KMS-11 (cell line): ENCODE measurements at regions not wholly inside any gene's neighbourhood (a gene's known extent, or its start where the extent isn't known, plus 50 kb on each side); places are given as distances from the start of the nearest gene placed in this dataset.
A peak's percentile ranks its signal among the peaks of the same experiment; 100 is the strongest.

Experiments used
- H2AFZ ChIP-seq: fragments of 200-600 bp; sonication (generic); 2 replicates; pipeline ENCODE4 v1.6.1; 2016; ENCODE audit warnings: antibody characterized with exemption, mixed run types, low read depth
- H3K27ac ChIP-seq: fragments of 200-600 bp; sonication (generic); 2 replicates; pipeline ENCODE4 v1.6.1; 2016; ENCODE audit warnings: mild to moderate bottlenecking, mixed run types
- H3K27me3 ChIP-seq: fragments of 200-600 bp; sonication (generic); 2 replicates; pipeline ENCODE4 v1.6.1; 2017; ENCODE audit warnings: mild to moderate bottlenecking, low read depth, mixed run types, moderate library complexity; ENCODE audit not compliant: insufficient read depth
- H3K36me3 ChIP-seq: fragments of 200-600 bp; sonication (generic); 2 replicates; pipeline ENCODE4 v1.6.1; 2017; ENCODE audit warnings: mild to moderate bottlenecking, mixed run types; ENCODE audit not compliant: insufficient read depth
- H3K4me1 ChIP-seq: fragments of 200-600 bp; sonication (generic); 2 replicates; pipeline ENCODE4 v1.6.1; 2016; ENCODE audit warnings: mild to moderate bottlenecking, low read depth, mixed run types; ENCODE audit not compliant: poor library complexity, severe bottlenecking
- H3K4me2 ChIP-seq: fragments of 200-600 bp; sonication (generic); 2 replicates; pipeline ENCODE4 v1.7.0; 2016; ENCODE audit warnings: mild to moderate bottlenecking, mixed run types
- H3K4me3 ChIP-seq: fragments of 200-600 bp; sonication (generic); IDR thresholded peaks from 2 replicates; pipeline ENCODE4 v1.6.1; 2017; ENCODE audit warnings: low read depth, low read length, mixed read lengths; ENCODE audit not compliant: insufficient read depth
- H3K79me2 ChIP-seq: fragments of 200-600 bp; sonication (generic); 2 replicates; pipeline ENCODE4 v1.6.1; 2016; ENCODE audit warnings: low read depth, mixed run types; ENCODE audit not compliant: insufficient read depth
- H3K9ac ChIP-seq: fragments of 200-600 bp; sonication (generic); 2 replicates; pipeline ENCODE4 v1.6.1; 2016; ENCODE audit warnings: mild to moderate bottlenecking, mixed run types
- H4K20me1 ChIP-seq: fragments of 200-600 bp; sonication (generic); 2 replicates; pipeline ENCODE4 v1.6.1; 2016; ENCODE audit warnings: mild to moderate bottlenecking, mixed run types; ENCODE audit not compliant: insufficient read depth
- CTCF ChIP-seq: fragments of 200-600 bp; sonication (generic); conservative IDR thresholded peaks from 2 replicates; pipeline ENCODE4 v1.6.1; 2017; ENCODE audit warnings: low read depth, mild to moderate bottlenecking, antibody characterized with exemption, low read length, moderate library complexity, mixed read lengths

GRCh38 chr2:21331625-21332370, 208.0 kb downstream of the TDRD15 start:
- peaks cover 20% of the 10 kb centered on the region for H3K4me1 ChIP-seq
- no peaks in the 10 kb centered on the region for H3K27me3 ChIP-seq
- no peak overlapping the region for H3K27ac ChIP-seq
- no peak overlapping the region for H3K9ac ChIP-seq
- no peaks in the 10 kb centered on the region for H4K20me1 ChIP-seq
- H3K79me2 ChIP-seq = no peaks in the 10 kb centered on the region
- H3K4me2 ChIP-seq = 0 out of 2 replicates have a peak overlapping the region, but pooled peaks have one; percentile 31
- no peak overlapping the region for H2AFZ ChIP-seq
- no peak for TF ChIP-seq CTCF
- no peak overlapping the region for H3K4me3 ChIP-seq
- H3K36me3 ChIP-seq = no peaks in the 10 kb centered on the region

GRCh38 chr2:21332993-21333625, 209.3 kb downstream of the TDRD15 start:
- Histone ChIP-seq H4K20me1 (no peaks in the 10 kb centered on the region), H2AFZ (no peak overlapping the region), H3K9ac (no peak overlapping the region), H3K4me3 (no peak overlapping the region), H3K27ac (no peak overlapping the region), H3K36me3 (no peaks in the 10 kb centered on the region), H3K4me2 (no peak overlapping the region), H3K27me3 (no peaks in the 10 kb centered on the region), H3K4me1 (peaks cover 20% of the 10 kb centered on the region), H3K79me2 (no peaks in the 10 kb centered on the region)
- TF ChIP-seq CTCF = no peak

- Histone ChIP-seq H3K27ac (no peak overlapping the region), H3K9ac (no peak overlapping the region), H3K4me3 (no peak overlapping the region), H3K36me3 (no peaks in the 10 kb centered on the region), H2AFZ (no peak overlapping the region), H3K27me3 (no peaks in the 10 kb centered on the region), H4K20me1 (no peaks in the 10 kb centered on the region), H3K4me1 (peaks cover 20% of the 10 kb centered on the region), H3K79me2 (no peaks in the 10 kb centered on the region), H3K4me2 (no peak overlapping the region)
- TF ChIP-seq CTCF = no peak
Measured at GRCh38 chr2:21333684-21334083, 209.9 kb downstream of the TDRD15 start.

GRCh38 chr2:21346984-21347383, 223.2 kb downstream of the TDRD15 start:
- no peak for TF ChIP-seq CTCF
- Histone ChIP-seq H3K36me3 (no peaks in the 10 kb centered on the region), H3K9ac (no peak overlapping the region), H2AFZ (no peak overlapping the region), H3K4me2 (no peak overlapping the region), H4K20me1 (no peaks in the 10 kb centered on the region), H3K27me3 (no peaks in the 10 kb centered on the region), H3K27ac (no peak overlapping the region), H3K79me2 (no peaks in the 10 kb centered on the region), H3K4me1 (no peaks in the 10 kb centered on the region), H3K4me3 (no peak overlapping the region)
